ENCODE measurements at regions not wholly inside any gene's neighbourhood (a gene's known extent, or its start where the extent isn't known, plus 50 kb on each side); places are given as distances from the start of the nearest gene placed in this dataset.

- in situ Hi-C loops (cut with HindIII; ENCODE audit: low pct_ligation_motif_present, low pct_unique_long_range_greater_than_20kb, low sequenced_read_pairs): no loop called here
- no peak for DNase-seq
Observed at GRCh38 chr17:77001487-77001886, 133.3 kb downstream of the MGAT5B start.

DNA sequence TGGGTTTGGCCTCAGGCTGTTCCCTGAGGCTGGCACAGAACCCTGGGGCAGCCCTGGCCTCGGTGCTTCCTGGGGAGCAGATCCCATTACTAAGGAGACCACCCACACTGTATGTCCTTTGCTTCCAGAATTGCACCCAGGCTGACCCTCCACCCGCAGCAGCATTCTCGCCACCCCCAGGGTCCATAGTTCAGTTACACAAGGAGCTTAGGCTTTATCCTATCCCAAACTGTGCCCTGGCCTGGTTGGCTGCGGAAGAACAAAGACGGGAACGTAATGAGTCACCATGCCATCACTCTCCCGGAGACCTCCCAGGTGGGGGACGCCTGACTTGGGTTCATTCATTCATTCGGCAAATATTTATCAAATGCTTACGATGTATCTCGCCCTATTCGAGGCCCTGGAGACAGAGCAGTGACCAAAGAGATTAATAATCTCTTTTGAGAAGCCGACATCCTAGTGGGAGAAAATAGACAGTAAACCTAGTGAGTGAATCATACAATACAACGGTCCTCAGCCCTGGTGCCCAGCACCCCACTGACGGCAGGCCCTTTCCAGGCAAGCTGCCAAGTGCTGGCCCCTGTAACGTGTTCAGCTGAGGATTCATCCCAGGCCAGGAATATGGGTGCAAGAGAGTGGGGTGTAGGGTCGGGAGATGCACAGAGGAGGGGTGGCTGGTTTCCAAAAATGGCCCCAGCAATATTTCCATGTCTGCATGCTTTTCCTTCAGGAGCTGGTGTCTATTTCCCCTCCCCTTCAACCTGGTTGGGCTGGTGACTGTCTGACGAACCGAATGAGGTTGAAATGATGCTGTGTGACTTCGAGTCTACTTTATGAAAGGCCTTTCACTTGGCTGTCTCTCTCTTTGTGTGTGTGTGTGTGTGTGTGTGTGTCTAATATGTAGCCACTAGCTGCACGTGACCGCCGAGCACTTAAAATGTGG, 134.2 kb downstream of the MGAT5B start:
- in situ Hi-C loops (cut with HindIII; ENCODE audit: low pct_ligation_motif_present, low pct_unique_long_range_greater_than_20kb, low sequenced_read_pairs): no loop called here
- DNase-seq: peak; percentile 98

GRCh38 chr17:77003699-77004098, 135.5 kb downstream of the MGAT5B start:
- DNase-seq: no peak
- in situ Hi-C loops (cut with HindIII; ENCODE audit: low pct_ligation_motif_present, low pct_unique_long_range_greater_than_20kb, low sequenced_read_pairs): no loop called here

- in situ Hi-C loops (cut with HindIII; ENCODE audit: low pct_ligation_motif_present, low pct_unique_long_range_greater_than_20kb, low sequenced_read_pairs): no loop called here
- no peak for DNase-seq
Observed at GRCh38 chr17:77006971-77007649, 133.7 kb upstream of the SEC14L1 start.

DNA sequence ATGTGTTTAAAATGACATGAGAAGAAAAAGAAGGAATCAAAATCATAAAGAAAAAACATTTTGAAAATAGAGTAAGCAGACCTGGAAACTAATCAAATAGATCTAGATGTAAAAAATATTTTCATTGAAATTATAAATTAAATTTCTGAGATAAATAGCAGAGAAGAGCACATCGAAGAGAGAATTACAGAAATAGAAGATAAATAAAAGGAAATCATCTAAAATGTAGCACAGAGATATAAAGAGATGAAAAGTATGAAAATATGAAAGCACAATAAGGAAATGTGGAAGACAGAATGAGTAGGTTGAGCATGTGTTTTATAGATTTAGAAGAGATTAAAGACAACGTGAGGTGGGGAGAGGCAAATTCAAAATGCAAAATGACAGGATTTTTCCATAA, 130.9 kb upstream of the SEC14L1 start:
- DNase-seq: no peak
- in situ Hi-C loops (cut with HindIII; ENCODE audit: low pct_ligation_motif_present, low pct_unique_long_range_greater_than_20kb, low sequenced_read_pairs): no loop called here

- in situ Hi-C loops (cut with HindIII; ENCODE audit: low pct_ligation_motif_present, low pct_unique_long_range_greater_than_20kb, low sequenced_read_pairs): no loop called here
- no peak for DNase-seq
Observed at GRCh38 chr17:77010667-77011066, 130.1 kb upstream of the SEC14L1 start.

GRCh38 chr17:77011173-77012011, 129.4 kb upstream of the SEC14L1 start:
- in situ Hi-C loops (cut with HindIII; ENCODE audit: low pct_ligation_motif_present, low pct_unique_long_range_greater_than_20kb, low sequenced_read_pairs): no loop called here
- peak; percentile 63 for DNase-seq

DNA sequence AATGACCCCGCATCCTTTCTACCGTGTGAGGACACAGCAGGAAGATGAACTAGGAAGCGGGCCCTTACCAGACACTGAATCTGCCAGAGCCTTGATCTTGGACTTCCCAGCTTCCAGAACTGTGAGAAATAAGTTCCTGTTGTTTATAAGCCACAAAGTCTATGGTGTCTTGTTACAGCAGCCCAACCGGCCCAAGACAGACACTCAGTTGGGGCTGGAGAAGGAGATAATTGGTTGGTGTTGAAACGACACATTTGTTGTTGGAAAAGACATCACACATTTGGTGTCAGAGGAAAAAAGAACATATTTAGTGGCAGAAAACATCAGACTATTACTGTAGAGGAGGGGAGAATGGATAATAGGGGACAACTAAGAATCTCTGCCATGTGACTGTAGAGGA, 122.3 kb upstream of the SEC14L1 start:
- in situ Hi-C loops (cut with HindIII; ENCODE audit: low pct_ligation_motif_present, low pct_unique_long_range_greater_than_20kb, low sequenced_read_pairs): no loop called here
- no peak for DNase-seq

GRCh38 chr17:77019893-77020379, 120.8 kb upstream of the SEC14L1 start:
- no peak for DNase-seq
- in situ Hi-C loops (cut with HindIII; ENCODE audit: low pct_ligation_motif_present, low pct_unique_long_range_greater_than_20kb, low sequenced_read_pairs): no loop called here

GRCh38 chr17:77020973-77021372, 119.8 kb upstream of the SEC14L1 start:
- DNase-seq: no peak
- in situ Hi-C loops (cut with HindIII; ENCODE audit: low pct_ligation_motif_present, low pct_unique_long_range_greater_than_20kb, low sequenced_read_pairs): no loop called here

DNA sequence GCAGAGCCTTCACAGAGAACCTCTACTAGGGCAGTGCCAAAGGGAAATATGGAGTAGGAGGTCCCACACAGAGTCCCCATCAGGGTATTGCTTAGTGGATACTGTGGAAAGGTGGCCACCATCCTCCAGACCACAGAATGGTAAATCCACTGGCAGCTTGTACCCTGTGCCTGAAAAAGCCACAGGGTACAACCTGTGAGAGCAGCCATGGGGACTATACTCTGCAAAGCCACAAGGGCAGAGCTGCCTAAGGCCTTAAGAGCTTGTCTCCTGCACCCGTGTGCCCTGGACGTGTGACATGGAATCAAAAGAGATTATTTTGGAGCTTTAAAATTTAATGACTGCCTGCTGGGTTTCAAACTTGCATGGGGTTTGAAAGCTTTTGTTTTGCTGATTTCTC, 118.0 kb upstream of the SEC14L1 start:
- DNase-seq: no peak
- in situ Hi-C loops (cut with HindIII; ENCODE audit: low pct_ligation_motif_present, low pct_unique_long_range_greater_than_20kb, low sequenced_read_pairs): no loop called here

- DNase-seq: no peak
Observed at GRCh38 chr17:77025781-77026180, 115.0 kb upstream of the SEC14L1 start.

DNA sequence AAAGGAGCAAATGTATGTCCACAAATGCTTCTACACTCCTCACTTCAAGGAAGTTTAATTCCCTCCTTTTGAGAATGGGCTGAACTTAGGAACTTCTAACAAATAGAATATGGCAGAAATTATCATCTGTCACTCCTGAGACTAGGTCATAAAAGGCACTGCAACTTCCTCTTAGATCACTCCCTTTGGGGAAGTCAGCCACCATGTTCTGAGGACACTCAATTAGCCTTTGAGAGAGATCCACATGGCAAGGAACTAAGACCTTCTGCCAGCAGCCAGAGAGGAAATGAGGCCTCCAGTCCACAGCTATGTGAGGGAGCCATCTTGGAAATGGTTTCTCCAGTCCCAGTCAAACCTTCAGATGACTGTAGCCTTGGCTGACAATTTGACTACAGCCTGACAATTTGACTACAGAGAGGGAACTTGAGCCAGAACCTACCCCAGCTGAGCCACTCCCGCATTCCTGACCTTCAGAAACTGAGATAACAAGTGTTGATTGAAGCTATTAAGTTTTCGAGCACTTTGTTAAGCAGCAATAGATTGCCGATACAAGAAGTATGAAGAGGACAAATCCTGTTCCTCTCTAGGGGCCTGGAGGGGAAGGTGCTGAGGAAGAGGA, 113.4 kb upstream of the SEC14L1 start:
- DNase-seq: no peak
- in situ Hi-C loops (cut with HindIII; ENCODE audit: low pct_ligation_motif_present, low pct_unique_long_range_greater_than_20kb, low sequenced_read_pairs): no loop called here

More at GRCh38 chr17:77025781-77026180, 115.0 kb upstream of the SEC14L1 start:
- in situ Hi-C loops (cut with HindIII; ENCODE audit: low pct_ligation_motif_present, low pct_unique_long_range_greater_than_20kb, low sequenced_read_pairs): no loop called here

GRCh38 chr17:77028900-77029299, 111.9 kb upstream of the SEC14L1 start:
- DNase-seq: no peak
- in situ Hi-C loops (cut with HindIII; ENCODE audit: low pct_ligation_motif_present, low pct_unique_long_range_greater_than_20kb, low sequenced_read_pairs): no loop called here

DNA sequence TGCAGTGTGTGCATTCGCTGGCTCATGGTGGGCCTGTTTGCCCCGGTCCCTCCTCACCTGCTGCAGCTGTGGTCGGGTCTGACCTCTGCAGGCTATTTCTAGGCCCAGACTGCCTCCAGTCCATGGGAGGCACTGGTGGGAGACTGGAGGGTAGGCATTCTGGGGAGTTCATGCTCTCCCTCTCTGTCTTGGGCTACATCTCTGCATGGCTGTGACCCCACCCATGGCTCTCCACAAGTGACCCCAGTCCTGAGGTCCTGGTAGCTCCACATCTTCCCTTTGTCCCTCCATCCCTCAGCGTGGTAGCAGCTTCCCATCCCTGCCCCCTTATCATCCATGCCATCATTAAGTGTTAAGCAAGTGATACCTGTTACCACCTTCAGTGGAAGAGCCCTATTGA, 107.8 kb upstream of the SEC14L1 start:
- in situ Hi-C loops (cut with HindIII; ENCODE audit: low pct_ligation_motif_present, low pct_unique_long_range_greater_than_20kb, low sequenced_read_pairs): no loop called here
- DNase-seq: no peak

GRCh38 chr17:77033892-77034404, 106.8 kb upstream of the SEC14L1 start:
- DNase-seq: no peak
- in situ Hi-C loops (cut with HindIII; ENCODE audit: low pct_ligation_motif_present, low pct_unique_long_range_greater_than_20kb, low sequenced_read_pairs): no loop called here

- no peak for DNase-seq
- in situ Hi-C loops (cut with HindIII; ENCODE audit: low pct_ligation_motif_present, low pct_unique_long_range_greater_than_20kb, low sequenced_read_pairs): no loop called here
Observed at GRCh38 chr17:77034677-77035424, 105.9 kb upstream of the SEC14L1 start.

- in situ Hi-C loops (cut with HindIII; ENCODE audit: low pct_ligation_motif_present, low pct_unique_long_range_greater_than_20kb, low sequenced_read_pairs): no loop called here
Observed at GRCh38 chr17:77035526-77035925, 105.2 kb upstream of the SEC14L1 start.

More at GRCh38 chr17:77035526-77035925, 105.2 kb upstream of the SEC14L1 start:
- no peak for DNase-seq
